WTC11 (cell line): ENCODE measurements at regions not wholly inside any gene's neighbourhood (a gene's known extent, or its start where the extent isn't known, plus 50 kb on each side); places are given as distances from the start of the nearest gene placed in this dataset.

ENCODE experiments used
- ATAC-seq: fragments of 200-7000 bp; cut with Tn5 transposase; 2 replicates; pipeline ENCODE4 v1.10.0; 2021; ENCODE audit warnings: mild to moderate bottlenecking, moderate library complexity
- CTCF ChIA-PET: fragments of 300-600 bp; sonication (Branson Sonifier 250); formaldehyde crosslinking; loops from one replicate; lab custom pipeline; 2021; ENCODE audit warnings: antibody characterized with exemption; lab: Charles Lee
- POLR2A ChIA-PET: fragments of 350-600 bp; sonication (Branson Sonifier 250); formaldehyde crosslinking; loops from one replicate; lab custom pipeline; 2021; ENCODE audit warnings: antibody characterized with exemption; lab: Charles Lee
- DNase-seq: peaks from one replicate; pipeline ENCODE4 v3.0.0; 2021; ENCODE audit warnings: low spot score
- H3K27ac Mint-ChIP-seq: 2 replicates; pipeline ENCODE4 v1.8.0; 2021; ENCODE audit warnings: mixed read lengths
- H3K27me3 Mint-ChIP-seq: 2 replicates; pipeline ENCODE4 v1.8.0; 2021; ENCODE audit warnings: low read depth, mild to moderate bottlenecking, moderate library complexity, mixed read lengths
- H3K36me3 Mint-ChIP-seq: 2 replicates; pipeline ENCODE4 v1.8.0; 2021; ENCODE audit warnings: mixed read lengths
- H3K4me1 Mint-ChIP-seq: 2 replicates; pipeline ENCODE4 v1.8.0; 2022; ENCODE audit warnings: mixed read lengths
- H3K4me3 Mint-ChIP-seq: 2 replicates; pipeline ENCODE4 v1.8.0; 2021; ENCODE audit warnings: mild to moderate bottlenecking, moderate library complexity, mixed read lengths
- H3K9me3 Mint-ChIP-seq: 2 replicates; pipeline ENCODE4 v1.8.0; 2021; ENCODE audit warnings: mixed read lengths
- JUN ChIP-seq: sonication (generic); formaldehyde crosslinking; IDR thresholded peaks from 2 replicates; pipeline ENCODE4 v1.8.0; 2023; ENCODE audit warnings: mild to moderate bottlenecking, missing genetic modification reagents
- KAT7 ChIP-seq: sonication (generic); formaldehyde crosslinking; IDR thresholded peaks from 2 replicates; pipeline ENCODE4 v1.8.1; 2023; ENCODE audit warnings: missing genetic modification reagents, mild to moderate bottlenecking, borderline replicate concordance
- OVOL2 ChIP-seq: fragments of 250-450 bp; sonication (Bioruptor Pico); IDR thresholded peaks from 2 replicates; pipeline ENCODE4 v1.9.0; 2021; ENCODE audit warnings: mild to moderate bottlenecking, borderline replicate concordance
- SMAD4 ChIP-seq: sonication (generic); formaldehyde crosslinking; IDR thresholded peaks from 2 replicates; pipeline ENCODE4 v1.8.0; 2022; ENCODE audit warnings: mild to moderate bottlenecking, missing genetic modification reagents
- TEAD4 ChIP-seq: sonication (generic); formaldehyde crosslinking; IDR thresholded peaks from 2 replicates; pipeline ENCODE4 v1.8.0; 2022; ENCODE audit warnings: mild to moderate bottlenecking, missing genetic modification reagents
- TP53 ChIP-seq: sonication (generic); formaldehyde crosslinking; IDR thresholded peaks from 2 replicates; pipeline ENCODE4 v1.8.1; 2023; ENCODE audit warnings: mild to moderate bottlenecking, missing genetic modification reagents
- TF ChIP-seq, protein P1 (sequence below): sonication (generic); formaldehyde crosslinking; IDR thresholded peaks from 2 replicates; pipeline ENCODE4 v1.8.1; 2022; ENCODE audit warnings: mild to moderate bottlenecking, missing genetic modification reagents, moderate library complexity, borderline replicate concordance
- TF ChIP-seq, protein P2 (sequence below): fragments of 250-450 bp; sonication (Bioruptor Pico); IDR thresholded peaks from 2 replicates; pipeline ENCODE4 v1.9.0; 2021; ENCODE audit warnings: mild to moderate bottlenecking
- TF ChIP-seq, protein P3 (sequence below): sonication (generic); formaldehyde crosslinking; IDR thresholded peaks from 2 replicates; pipeline ENCODE4 v1.8.0; 2022; ENCODE audit warnings: missing genetic modification reagents
- TF ChIP-seq, protein P4 (sequence below): sonication (generic); formaldehyde crosslinking; IDR thresholded peaks from 2 replicates; pipeline ENCODE4 v1.8.1; 2023; ENCODE audit warnings: mild to moderate bottlenecking, missing genetic modification reagents, borderline replicate concordance
- TF ChIP-seq, protein P5 (sequence below): sonication (generic); formaldehyde crosslinking; IDR thresholded peaks from 2 replicates; pipeline ENCODE4 v1.8.1; 2023; ENCODE audit warnings: mild to moderate bottlenecking, missing genetic modification reagents, moderate library complexity
- TF ChIP-seq, protein P6 (sequence below): fragments of 250-450 bp; sonication (Bioruptor Pico); IDR thresholded peaks from 2 replicates; pipeline ENCODE4 v1.9.0; 2021; ENCODE audit warnings: mild to moderate bottlenecking, borderline replicate concordance
- TF ChIP-seq, protein P7 (sequence below): sonication (generic); formaldehyde crosslinking; IDR thresholded peaks from 2 replicates; pipeline ENCODE4 v1.8.1; 2022; ENCODE audit warnings: low read depth, mild to moderate bottlenecking, moderate library complexity, missing genetic modification reagents, borderline replicate concordance

DNA sequence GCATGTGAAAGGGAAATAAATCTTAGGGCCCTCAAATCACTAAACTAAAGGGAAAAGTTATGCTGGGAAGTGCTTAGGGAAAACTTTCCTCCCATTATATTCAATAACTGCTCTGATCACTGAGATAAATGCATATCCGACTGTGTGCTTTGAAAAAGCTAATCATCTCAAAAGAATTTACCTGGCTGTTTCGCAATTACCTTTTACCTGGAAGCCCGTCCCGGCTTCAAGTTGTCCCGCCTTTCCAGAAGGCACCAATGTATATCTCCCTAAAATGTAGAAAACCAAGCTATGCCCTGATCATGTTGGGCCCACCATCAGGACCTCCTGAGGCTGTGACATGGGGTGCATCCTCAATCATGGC is 394.6 kb upstream of the HSFY2 start (continued):
- TF ChIP-seq, protein P1, sequence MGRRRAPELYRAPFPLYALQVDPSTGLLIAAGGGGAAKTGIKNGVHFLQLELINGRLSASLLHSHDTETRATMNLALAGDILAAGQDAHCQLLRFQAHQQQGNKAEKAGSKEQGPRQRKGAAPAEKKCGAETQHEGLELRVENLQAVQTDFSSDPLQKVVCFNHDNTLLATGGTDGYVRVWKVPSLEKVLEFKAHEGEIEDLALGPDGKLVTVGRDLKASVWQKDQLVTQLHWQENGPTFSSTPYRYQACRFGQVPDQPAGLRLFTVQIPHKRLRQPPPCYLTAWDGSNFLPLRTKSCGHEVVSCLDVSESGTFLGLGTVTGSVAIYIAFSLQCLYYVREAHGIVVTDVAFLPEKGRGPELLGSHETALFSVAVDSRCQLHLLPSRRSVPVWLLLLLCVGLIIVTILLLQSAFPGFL (CRISPR knock-in tag) = no peak

DNA sequence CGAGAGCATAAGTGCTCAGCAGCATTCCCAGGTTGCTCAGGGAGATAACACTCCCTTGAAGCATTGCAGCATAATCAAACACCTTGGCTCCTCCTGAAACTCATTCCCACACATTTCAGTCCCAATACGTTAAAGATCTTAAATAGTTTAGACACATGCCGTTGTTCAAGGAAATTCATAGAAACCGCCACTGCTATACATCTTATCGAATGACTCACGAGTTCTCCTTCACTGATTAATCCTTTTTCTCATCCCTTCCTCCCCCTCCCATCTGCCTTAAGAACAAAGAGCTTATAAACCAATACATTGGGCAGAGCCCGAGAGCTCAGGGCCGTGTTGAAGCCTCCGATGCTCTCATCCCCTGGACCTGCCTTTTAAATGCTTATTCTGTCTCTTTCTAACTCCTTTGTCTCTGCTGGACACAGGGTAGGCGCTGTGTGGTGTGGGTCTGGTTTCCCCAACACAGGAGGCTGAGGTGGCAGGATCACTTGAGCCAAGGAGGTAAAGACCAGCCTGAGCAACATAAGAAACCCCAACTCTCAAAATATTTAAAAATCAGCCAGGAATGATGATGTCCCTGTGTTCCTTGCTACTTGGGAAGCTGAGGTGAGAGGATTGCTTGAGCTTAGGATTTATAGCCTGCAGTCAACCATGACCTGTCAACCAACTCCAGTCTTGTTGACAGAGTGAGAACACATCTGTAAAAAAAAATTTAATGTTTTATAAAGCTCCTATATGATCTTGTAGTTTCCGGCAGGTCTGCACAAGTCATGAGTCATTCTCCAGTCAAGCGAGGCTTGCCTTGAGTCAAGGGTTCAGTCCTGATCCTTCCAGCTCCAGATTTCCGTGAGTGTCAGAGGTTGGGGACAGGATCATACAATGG is 394.0 kb upstream of the HSFY2 start:
- peaks cover 9% of the 10 kb centered on the region for H3K36me3 Mint-ChIP-seq
- no peaks in the 10 kb centered on the region; the same call in 1 of the 2 replicates for H3K27me3 Mint-ChIP-seq
- H3K27ac Mint-ChIP-seq = no peak overlapping the region
- CTCF ChIA-PET = no interaction called here
- H3K4me3 Mint-ChIP-seq = no peak overlapping the region
- DNase-seq (no peak), ATAC-seq (no peak)
- POLR2A ChIA-PET = no interaction called here
- H3K9me3 Mint-ChIP-seq = peaks cover 19% of the 10 kb centered on the region
- H3K4me1 Mint-ChIP-seq = peaks cover 7% of the 10 kb centered on the region
- TF ChIP-seq JUN (CRISPR knock-in tag) (no peak), TP53 (no peak), OVOL2 (CRISPR knock-in tag) (no peak), SMAD4 (CRISPR knock-in tag) (no peak), KAT7 (CRISPR knock-in tag) (no peak), TEAD4 (CRISPR knock-in tag) (no peak)
- TF ChIP-seq, protein P2, sequence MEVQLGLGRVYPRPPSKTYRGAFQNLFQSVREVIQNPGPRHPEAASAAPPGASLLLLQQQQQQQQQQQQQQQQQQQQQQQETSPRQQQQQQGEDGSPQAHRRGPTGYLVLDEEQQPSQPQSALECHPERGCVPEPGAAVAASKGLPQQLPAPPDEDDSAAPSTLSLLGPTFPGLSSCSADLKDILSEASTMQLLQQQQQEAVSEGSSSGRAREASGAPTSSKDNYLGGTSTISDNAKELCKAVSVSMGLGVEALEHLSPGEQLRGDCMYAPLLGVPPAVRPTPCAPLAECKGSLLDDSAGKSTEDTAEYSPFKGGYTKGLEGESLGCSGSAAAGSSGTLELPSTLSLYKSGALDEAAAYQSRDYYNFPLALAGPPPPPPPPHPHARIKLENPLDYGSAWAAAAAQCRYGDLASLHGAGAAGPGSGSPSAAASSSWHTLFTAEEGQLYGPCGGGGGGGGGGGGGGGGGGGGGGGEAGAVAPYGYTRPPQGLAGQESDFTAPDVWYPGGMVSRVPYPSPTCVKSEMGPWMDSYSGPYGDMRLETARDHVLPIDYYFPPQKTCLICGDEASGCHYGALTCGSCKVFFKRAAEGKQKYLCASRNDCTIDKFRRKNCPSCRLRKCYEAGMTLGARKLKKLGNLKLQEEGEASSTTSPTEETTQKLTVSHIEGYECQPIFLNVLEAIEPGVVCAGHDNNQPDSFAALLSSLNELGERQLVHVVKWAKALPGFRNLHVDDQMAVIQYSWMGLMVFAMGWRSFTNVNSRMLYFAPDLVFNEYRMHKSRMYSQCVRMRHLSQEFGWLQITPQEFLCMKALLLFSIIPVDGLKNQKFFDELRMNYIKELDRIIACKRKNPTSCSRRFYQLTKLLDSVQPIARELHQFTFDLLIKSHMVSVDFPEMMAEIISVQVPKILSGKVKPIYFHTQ (CRISPR knock-in tag) = no peak
- TF ChIP-seq, protein P3, sequence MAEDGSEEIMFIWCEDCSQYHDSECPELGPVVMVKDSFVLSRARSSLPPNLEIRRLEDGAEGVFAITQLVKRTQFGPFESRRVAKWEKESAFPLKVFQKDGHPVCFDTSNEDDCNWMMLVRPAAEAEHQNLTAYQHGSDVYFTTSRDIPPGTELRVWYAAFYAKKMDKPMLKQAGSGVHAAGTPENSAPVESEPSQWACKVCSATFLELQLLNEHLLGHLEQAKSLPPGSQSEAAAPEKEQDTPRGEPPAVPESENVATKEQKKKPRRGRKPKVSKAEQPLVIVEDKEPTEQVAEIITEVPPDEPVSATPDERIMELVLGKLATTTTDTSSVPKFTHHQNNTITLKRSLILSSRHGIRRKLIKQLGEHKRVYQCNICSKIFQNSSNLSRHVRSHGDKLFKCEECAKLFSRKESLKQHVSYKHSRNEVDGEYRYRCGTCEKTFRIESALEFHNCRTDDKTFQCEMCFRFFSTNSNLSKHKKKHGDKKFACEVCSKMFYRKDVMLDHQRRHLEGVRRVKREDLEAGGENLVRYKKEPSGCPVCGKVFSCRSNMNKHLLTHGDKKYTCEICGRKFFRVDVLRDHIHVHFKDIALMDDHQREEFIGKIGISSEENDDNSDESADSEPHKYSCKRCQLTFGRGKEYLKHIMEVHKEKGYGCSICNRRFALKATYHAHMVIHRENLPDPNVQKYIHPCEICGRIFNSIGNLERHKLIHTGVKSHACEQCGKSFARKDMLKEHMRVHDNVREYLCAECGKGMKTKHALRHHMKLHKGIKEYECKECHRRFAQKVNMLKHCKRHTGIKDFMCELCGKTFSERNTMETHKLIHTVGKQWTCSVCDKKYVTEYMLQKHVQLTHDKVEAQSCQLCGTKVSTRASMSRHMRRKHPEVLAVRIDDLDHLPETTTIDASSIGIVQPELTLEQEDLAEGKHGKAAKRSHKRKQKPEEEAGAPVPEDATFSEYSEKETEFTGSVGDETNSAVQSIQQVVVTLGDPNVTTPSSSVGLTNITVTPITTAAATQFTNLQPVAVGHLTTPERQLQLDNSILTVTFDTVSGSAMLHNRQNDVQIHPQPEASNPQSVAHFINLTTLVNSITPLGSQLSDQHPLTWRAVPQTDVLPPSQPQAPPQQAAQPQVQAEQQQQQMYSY (CRISPR knock-in tag) = no peak
- TF ChIP-seq, protein P4, sequence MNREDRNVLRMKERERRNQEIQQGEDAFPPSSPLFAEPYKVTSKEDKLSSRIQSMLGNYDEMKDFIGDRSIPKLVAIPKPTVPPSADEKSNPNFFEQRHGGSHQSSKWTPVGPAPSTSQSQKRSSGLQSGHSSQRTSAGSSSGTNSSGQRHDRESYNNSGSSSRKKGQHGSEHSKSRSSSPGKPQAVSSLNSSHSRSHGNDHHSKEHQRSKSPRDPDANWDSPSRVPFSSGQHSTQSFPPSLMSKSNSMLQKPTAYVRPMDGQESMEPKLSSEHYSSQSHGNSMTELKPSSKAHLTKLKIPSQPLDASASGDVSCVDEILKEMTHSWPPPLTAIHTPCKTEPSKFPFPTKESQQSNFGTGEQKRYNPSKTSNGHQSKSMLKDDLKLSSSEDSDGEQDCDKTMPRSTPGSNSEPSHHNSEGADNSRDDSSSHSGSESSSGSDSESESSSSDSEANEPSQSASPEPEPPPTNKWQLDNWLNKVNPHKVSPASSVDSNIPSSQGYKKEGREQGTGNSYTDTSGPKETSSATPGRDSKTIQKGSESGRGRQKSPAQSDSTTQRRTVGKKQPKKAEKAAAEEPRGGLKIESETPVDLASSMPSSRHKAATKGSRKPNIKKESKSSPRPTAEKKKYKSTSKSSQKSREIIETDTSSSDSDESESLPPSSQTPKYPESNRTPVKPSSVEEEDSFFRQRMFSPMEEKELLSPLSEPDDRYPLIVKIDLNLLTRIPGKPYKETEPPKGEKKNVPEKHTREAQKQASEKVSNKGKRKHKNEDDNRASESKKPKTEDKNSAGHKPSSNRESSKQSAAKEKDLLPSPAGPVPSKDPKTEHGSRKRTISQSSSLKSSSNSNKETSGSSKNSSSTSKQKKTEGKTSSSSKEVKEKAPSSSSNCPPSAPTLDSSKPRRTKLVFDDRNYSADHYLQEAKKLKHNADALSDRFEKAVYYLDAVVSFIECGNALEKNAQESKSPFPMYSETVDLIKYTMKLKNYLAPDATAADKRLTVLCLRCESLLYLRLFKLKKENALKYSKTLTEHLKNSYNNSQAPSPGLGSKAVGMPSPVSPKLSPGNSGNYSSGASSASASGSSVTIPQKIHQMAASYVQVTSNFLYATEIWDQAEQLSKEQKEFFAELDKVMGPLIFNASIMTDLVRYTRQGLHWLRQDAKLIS (CRISPR knock-in tag) = no peak
- TF ChIP-seq, protein P5, sequence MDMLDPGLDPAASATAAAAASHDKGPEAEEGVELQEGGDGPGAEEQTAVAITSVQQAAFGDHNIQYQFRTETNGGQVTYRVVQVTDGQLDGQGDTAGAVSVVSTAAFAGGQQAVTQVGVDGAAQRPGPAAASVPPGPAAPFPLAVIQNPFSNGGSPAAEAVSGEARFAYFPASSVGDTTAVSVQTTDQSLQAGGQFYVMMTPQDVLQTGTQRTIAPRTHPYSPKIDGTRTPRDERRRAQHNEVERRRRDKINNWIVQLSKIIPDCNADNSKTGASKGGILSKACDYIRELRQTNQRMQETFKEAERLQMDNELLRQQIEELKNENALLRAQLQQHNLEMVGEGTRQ (CRISPR knock-in tag) = no peak
- TF ChIP-seq, protein P6, sequence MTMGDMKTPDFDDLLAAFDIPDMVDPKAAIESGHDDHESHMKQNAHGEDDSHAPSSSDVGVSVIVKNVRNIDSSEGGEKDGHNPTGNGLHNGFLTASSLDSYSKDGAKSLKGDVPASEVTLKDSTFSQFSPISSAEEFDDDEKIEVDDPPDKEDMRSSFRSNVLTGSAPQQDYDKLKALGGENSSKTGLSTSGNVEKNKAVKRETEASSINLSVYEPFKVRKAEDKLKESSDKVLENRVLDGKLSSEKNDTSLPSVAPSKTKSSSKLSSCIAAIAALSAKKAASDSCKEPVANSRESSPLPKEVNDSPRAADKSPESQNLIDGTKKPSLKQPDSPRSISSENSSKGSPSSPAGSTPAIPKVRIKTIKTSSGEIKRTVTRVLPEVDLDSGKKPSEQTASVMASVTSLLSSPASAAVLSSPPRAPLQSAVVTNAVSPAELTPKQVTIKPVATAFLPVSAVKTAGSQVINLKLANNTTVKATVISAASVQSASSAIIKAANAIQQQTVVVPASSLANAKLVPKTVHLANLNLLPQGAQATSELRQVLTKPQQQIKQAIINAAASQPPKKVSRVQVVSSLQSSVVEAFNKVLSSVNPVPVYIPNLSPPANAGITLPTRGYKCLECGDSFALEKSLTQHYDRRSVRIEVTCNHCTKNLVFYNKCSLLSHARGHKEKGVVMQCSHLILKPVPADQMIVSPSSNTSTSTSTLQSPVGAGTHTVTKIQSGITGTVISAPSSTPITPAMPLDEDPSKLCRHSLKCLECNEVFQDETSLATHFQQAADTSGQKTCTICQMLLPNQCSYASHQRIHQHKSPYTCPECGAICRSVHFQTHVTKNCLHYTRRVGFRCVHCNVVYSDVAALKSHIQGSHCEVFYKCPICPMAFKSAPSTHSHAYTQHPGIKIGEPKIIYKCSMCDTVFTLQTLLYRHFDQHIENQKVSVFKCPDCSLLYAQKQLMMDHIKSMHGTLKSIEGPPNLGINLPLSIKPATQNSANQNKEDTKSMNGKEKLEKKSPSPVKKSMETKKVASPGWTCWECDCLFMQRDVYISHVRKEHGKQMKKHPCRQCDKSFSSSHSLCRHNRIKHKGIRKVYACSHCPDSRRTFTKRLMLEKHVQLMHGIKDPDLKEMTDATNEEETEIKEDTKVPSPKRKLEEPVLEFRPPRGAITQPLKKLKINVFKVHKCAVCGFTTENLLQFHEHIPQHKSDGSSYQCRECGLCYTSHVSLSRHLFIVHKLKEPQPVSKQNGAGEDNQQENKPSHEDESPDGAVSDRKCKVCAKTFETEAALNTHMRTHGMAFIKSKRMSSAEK (CRISPR knock-in tag) = no peak
- TF ChIP-seq, protein P7, sequence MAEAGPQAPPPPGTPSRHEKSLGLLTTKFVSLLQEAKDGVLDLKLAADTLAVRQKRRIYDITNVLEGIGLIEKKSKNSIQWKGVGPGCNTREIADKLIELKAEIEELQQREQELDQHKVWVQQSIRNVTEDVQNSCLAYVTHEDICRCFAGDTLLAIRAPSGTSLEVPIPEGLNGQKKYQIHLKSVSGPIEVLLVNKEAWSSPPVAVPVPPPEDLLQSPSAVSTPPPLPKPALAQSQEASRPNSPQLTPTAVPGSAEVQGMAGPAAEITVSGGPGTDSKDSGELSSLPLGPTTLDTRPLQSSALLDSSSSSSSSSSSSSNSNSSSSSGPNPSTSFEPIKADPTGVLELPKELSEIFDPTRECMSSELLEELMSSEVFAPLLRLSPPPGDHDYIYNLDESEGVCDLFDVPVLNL (CRISPR knock-in tag) = no peak
